Left hindlimb (tissue), 1 donor: ENCODE measurements at regions not wholly inside any gene's neighbourhood (a gene's known extent, or its start where the extent isn't known, plus 50 kb on each side); places are given as distances from the start of the nearest gene placed in this dataset.
"Not testable (repeated sequence)": the region's sequence is repeated elsewhere in the genome, so short reads cannot be mapped to it uniquely, and the experiment has no call there.

ENCODE experiments used
- DNase-seq: peaks from one replicate; pipeline ENCODE4 v3.0.0-alpha.2; 2018

DNA sequence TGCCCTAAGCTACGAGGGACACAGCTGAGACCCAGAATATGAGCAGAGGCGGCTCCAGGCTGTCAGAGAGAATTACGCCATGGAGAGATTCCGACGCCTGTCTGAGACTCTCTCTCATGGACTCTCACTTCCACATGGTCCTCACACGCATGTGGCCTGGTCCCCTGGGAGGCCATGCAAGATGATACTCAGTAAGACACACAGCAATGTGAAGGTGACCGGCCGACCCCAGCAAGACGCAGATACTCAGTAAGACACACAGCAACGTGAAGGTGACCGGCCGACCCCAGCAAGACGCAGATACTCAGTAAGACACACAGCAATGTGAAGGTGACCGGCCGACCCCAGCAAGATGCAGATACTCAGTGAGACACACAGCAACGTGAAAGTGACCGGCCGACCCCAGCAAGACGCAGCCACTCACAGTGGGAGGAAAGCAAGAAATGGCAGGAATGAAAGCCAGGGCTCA is 400.8 kb upstream of the MYT1L start:
- no peak for DNase-seq

DNA sequence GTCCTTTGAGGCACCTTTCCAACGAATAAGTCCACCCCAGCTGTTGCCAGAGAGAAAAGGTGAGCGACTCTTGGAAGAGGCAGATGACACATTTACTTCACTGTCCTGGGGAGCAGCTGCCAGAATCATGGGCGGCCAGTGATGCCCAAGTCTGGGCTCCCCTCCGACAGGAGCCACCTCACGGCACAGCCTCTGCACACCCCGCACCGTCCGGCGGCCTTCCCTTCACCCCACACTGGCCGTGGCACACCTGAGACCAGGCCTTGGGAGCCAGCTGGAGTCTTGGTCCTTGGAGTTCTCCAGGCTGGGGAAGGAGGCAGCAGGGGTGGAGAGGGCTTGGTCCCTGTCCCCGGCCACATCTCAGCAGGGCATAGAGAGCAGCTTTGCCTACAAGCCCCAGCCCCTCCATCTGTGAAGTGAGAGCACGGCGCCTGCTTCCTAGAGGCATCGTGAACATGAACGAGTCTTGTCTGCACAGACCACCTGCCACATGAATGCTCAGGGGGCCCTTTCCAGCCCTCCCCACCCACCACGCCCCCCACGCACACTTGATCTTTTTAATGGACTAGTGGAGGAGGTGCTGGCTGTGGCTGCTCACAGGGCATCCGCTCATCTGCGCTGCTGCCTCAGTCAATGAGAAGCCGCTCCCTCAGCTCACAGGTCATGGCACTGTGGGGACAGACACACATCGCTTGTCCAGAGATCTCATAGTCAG is 400.2 kb upstream of the MYT1L start:
- no peak for DNase-seq

DNA sequence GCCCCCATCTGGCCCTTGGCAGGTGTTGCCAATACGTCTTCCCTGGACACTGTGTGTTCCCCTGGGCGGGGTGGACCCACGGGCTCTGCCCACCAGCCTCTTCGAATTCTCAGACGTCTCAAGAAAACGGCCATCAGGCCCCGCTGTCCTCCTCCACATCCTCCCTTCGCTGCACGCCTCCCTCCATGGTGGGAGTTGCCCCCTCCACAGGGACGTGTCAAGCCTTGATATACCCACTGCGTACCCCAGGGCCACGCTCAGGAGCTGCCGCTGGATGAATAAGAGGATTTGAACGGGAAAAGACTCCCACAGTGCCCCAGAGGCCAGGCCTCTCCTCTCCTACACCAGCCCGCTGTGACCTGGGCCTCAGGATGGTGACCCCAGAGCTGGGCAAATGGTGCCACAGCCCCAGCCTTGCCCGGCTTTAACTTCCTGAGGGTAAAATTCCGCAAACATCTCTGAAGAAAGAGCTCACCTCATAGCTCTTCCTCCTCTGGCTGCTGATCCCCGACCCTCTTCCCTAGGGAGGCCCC is 399.3 kb upstream of the MYT1L start:
- no peak for DNase-seq

DNA sequence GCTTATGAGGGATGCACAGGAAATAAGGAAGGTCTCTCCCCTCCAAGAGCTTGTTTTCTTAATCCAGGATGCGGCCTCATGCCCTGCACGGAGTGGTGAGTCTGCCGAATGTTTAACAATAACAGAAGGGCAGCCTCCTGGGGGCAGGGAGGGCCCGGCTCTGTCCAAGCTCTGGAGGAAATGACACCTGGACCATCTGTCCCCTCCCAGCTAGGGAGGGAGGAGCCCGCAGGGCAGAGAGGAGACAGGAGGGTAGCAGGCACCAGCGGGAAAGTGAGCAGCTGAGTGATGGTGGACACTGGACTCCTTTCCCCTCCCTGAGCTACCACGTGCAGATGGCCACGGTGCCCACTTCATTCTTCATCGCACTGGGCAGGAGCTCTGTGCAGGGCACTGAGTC is 398.2 kb upstream of the MYT1L start:
- no peak for DNase-seq

- no peak for DNase-seq
Measured at GRCh38 chr2:2728635-2729034, 397.6 kb upstream of the MYT1L start.

DNA sequence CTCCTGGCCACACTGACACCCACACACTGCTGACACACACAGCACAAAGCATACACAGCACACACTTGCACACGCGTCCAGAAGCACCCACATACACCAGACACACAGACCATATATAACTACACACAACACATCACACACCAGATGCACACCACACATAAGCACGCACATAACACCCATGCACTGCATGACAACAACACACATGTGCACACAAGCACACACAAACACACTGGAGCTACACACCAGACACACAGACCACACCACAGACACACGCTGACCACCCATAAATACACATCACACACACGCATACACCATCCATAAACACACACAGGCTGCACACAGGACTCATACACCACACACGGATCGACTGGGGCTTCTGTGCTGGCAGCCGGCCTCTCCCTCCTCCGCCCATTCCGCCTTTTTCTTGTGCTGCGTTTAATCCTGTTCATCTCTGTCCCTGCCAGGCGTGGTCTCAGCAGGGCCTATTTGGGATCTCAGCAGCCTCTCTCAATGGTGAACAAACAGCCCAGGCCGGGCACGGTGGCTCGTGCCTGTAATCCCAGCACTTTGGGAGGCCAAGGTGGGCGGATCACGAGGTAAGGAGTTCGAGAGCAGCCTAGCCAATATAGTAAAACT is 396.9 kb upstream of the MYT1L start:
- DNase-seq: no peak

DNA sequence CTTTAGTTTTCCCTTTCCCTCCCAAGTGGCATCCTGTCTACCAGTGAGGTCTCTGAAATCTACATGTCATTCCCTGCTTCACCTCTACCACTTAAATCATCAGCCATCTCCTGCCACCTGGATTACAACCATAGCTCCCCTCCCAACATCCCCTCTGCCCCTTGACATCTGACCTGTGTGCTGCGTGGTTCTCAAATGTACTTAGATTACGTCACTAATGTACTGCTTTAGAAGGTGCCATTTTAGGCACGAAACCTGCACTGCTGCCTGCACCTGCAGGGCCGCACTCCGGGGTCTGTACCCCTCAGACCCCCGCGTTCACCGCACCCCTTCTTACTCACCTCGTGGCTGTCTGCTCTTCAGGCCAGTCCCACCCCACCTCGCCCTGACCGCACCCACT is 395.1 kb upstream of the MYT1L start:
- no peak for DNase-seq

GRCh38 chr2:2723064-2723463 is 392.0 kb upstream of the MYT1L start:
- no peak for DNase-seq

DNA sequence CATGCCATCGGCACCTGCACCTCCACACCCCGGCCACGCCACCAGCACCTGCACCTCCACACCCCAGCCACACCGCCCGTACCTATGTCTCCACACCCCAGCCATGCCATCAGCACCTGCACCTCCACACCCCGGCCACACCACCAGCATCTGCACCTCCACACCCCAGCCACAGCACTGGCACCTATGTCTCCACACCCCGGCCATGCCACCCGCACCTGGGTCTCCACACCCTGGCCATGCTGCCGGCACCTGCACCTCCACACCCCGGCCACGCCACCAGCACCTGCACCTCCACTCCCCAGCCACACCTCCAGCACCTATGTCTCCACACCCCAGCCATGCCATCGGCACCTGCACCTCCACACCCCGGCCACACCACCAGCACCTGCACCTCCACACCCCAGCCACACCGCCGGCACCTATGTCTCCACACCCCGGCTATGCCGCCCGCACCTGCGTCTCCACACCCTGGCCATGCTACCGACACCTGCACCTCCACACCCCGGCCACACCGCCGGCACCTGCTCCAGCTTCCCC is 390.3 kb upstream of the MYT1L start:
- DNase-seq: no peak

DNA sequence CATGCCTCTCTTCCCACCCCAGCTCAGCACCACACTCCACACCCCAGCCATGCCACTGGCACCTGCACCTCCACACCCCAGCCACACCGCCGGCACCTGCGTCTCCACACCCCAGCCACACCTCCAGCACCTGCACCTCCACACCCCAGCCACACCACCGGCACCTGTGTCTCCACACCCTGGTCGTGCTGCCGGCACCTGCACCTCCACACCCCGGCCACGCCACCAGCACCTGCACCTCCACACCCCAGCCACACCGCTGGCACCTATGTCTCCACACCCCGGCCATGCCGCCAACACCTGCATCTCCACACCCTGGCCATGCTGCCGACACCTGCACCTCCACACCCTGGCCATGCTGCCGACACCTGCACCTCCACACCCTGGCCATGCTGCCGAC is 389.7 kb upstream of the MYT1L start:
- not testable (repeated sequence) for DNase-seq

- DNase-seq: no peak
Measured at GRCh38 chr2:2720351-2720750, 389.3 kb upstream of the MYT1L start.

- DNase-seq: no peak
Measured at GRCh38 chr2:2719781-2720180, 388.7 kb upstream of the MYT1L start.

- DNase-seq: no peak
Measured at GRCh38 chr2:2719015-2719414, 387.9 kb upstream of the MYT1L start.

DNA sequence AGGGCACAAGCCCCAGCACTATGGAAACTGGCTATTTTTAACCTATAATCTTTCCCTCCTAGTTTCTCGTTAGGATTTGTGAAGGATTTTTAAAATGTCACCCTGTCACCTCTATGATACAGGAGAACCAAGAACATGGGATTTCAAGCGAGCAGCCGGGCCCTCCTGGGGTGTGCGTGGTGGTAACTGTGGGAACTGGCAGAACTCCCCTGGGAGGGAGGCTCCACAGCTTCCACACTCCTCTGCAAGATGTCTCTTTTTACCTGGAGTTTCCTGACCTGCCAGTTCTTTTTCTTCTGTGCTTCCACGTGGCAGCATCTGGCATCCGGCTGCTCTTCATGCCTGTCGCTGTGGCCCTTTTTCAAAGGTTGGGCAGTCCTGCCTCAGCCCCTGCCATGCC is 386.3 kb upstream of the MYT1L start:
- no peak for DNase-seq

DNA sequence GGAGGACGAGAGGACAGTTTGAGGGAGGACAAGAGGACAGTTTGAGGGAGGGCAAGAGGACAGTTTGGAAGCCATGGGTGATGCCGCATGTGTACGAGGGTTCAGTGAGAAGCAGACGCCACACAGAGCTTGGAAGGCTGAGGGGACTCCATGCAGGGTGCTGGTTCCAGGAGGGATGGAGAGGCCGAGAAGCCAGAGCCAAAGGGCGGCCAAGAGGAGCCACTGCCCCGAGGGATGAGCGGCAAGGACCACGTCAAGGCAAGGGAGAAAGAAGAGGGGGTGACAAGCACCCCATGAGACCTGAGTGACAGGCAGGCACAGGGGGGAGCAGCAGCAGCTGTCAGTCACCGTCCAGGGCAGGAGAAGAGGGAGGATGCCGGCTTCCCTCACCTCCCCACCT is 385.7 kb upstream of the MYT1L start:
- no peak for DNase-seq

DNA sequence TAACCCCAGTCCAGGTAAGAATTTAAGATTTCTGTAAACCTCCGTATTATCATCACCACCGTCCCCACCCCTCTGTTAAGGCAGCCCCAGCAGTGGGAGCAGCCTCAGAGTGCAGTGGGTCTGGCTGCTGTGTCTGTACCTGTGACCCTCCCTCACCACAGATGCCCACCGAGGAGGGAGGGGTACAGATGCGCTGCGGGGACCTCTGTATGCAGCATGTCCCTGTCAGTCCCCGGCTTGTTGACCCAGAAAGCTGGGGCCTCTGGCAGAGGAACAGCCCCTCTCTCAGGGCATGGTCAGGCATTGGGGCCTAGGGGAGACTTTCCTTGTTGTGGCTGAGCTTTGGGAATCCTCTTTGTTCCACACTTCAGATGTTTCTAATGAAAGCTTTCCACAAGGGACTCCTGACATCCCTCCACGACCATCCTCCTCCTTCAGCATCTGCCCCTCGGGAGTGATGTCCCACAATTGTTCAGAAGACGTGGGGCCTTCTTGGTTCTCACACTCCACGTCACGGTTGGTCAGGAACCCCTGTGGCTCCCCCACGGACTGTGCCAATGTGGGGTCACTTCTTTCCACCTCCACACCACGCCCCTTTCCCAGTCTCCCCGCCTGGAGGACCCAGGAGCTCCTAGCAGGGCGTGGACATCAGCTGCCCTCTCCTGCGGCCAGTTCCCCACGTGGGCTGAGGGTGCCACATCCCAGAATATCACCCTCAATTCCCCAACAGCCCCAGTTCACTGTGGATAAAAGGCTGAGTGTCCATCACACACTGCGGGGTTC is 384.2 kb upstream of the MYT1L start:
- no peak for DNase-seq

- no peak for DNase-seq
Measured at GRCh38 chr2:2714408-2714807, 383.3 kb upstream of the MYT1L start.

DNA sequence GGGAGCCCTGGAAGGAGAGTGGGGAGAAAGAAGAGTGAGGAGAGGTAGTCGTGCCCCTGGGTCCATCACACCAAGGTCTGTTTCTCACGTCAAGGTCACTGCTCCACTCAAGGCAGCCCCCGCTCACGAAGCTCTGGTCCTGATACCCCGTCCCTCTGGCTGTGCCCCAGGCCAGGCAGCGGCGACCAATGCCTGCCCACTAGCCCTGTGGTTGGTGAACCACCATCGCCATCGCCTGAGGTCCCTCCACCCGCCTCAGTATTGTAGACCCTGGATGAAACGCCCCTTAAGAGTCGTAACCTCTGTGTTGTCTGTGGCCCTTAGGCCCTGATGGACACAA is 378.3 kb upstream of the MYT1L start:
- DNase-seq: no peak

- DNase-seq: no peak
Measured at GRCh38 chr2:2708575-2709430, 377.7 kb upstream of the MYT1L start.

DNA sequence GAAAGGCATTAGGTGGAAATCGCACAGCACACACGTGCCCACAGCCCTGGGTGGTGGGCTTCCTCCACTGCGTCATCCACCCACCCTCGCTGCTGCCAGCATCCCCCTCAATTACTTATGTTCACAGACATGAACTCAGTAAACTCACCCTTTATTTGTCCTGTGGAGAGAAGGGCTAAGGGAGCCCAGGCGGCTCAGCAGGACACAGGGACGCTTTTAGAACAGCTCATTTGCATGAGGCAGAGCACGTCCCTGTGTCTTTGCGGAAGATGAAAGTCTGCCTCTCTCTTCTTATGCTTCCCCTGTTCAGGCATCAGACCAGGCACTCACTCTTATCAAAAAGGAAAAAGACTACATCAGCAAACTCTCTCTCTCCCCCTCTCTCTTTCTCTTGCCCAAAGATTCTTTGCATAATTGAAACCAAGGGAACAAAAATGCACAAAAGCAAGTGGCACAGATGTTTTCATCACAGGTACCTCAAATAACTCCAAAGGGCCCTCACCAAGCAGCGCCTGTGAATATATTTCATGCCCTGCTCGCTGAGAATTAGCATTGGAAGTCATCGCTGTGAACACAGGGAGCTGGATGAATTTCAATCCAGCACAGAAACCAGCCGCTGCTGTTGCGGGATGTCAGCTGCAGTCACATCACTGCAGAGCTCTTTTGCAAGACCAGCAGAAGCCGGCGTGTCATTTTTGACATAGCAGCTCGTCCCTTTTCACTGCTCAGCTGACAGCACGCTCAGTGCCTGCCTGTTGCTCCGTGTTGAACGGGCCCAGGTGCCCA is 376.3 kb upstream of the MYT1L start:
- no peak for DNase-seq

DNA sequence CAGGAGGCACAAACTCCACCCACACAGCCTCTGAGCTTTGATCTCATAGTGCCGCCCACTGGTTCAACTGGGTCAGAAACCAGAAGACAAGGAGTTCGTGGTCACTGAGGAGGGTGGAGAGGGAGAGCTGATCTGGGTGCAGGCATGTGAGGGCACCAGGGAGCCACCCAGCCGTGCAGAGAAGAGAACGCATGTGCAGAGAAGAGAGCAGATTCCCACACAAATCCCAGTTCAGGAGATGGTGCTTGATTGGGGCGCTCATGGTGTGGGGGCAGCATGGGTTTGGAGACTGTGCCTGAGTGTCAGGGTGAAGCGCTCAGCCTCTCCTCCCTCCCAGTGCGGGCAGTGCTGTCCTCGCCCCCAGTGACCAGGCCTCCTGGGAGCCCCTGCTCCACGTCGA is 375.2 kb upstream of the MYT1L start:
- no peak for DNase-seq

- DNase-seq: no peak
Measured at GRCh38 chr2:2705871-2706270, 374.8 kb upstream of the MYT1L start.
